GM12873 (cell line): ENCODE measurements at regions not wholly inside any gene's neighbourhood (a gene's known extent, or its start where the extent isn't known, plus 50 kb on each side); places are given as distances from the start of the nearest gene placed in this dataset.

Source experiments
- TF ChIP-seq, protein P1 (sequence below): IDR thresholded peaks from 2 replicates; pipeline ENCODE4 v1.5.1; 2012; ENCODE audit warnings: low read depth, mild to moderate bottlenecking, moderate library complexity, low read length, control low read depth; ENCODE audit not compliant: insufficient read depth; ENCODE audit errors: missing control alignments

DNA sequence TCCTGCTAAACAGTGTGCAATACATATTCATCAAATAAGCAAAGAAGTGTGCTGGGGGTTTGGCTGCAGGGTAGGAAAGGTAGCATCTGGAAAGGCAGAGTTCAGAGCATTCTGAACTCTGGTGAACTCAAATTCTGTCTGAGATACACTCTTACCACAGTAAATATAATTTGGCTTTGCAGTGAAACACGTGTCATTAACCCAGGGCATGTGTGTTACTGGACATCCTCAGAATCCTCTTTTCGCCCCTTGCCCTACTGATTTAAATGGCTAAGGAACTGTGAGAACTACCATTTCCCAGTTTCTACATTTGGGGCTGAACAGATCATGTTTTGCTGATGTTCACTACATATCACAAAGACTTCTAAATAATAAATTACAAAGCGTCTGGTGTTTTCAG is 562.8 kb upstream of the SGCG start:
- TF ChIP-seq, protein P1, sequence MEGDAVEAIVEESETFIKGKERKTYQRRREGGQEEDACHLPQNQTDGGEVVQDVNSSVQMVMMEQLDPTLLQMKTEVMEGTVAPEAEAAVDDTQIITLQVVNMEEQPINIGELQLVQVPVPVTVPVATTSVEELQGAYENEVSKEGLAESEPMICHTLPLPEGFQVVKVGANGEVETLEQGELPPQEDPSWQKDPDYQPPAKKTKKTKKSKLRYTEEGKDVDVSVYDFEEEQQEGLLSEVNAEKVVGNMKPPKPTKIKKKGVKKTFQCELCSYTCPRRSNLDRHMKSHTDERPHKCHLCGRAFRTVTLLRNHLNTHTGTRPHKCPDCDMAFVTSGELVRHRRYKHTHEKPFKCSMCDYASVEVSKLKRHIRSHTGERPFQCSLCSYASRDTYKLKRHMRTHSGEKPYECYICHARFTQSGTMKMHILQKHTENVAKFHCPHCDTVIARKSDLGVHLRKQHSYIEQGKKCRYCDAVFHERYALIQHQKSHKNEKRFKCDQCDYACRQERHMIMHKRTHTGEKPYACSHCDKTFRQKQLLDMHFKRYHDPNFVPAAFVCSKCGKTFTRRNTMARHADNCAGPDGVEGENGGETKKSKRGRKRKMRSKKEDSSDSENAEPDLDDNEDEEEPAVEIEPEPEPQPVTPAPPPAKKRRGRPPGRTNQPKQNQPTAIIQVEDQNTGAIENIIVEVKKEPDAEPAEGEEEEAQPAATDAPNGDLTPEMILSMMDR = no peak

DNA sequence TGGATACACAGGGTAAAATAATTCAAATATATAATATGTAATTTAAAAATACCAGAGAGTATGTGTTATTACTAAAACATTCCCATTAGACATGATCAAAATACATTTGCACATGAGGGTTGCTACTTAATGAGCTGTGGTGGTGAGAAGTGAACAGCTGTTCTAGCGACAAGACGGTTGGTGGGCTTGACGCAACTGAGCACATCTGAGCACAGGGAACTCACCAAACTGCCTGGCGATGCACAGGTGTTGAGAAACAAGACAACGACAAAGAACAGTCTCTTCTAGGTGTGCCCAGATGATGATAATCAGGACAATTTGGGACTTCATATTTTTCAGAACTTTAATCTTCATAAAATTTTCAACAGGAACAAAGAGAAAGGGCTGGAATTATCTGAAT is 555.1 kb upstream of the SGCG start:
- TF ChIP-seq, protein P1 = no peak

DNA sequence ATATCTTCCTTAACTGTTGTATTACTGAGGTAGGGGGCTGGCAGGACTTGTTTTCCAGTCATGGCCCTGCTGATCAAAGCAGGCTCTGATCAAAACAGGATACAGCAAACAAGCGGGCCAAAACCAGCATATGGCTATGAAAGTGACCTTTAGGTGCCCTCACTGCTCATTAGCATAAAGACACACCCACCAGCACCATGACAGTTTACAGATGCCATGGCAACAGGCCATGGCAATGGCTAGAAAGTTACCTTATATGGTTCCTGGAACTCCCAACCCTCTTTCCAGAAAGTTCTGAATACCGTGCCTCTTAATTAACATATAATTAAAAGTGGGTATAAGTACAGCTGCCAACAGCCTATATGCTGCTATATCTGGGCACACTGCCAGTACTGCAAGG is 551.4 kb upstream of the SGCG start:
- TF ChIP-seq, protein P1 = no peak

DNA sequence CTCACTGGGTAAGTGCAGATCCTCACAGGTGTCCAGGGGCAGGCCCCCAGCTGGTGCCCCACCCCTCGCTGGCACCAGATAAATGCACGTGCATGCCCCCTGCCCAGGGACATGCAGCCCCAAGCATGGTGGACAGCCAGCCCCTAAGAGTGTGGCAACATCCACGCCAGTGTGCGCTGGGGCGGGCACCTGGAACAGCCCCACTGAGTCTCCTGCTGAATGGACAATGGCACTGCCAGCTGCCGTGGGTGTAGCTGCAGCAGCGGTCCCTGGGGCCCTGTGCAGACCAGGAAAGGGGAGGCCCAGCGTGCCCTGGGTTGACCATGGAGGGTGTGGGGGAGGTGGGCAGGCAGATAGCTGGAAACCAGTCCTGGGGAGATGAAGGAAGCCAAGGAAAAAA is 538.7 kb upstream of the SGCG start:
- TF ChIP-seq, protein P1 = no peak

DNA sequence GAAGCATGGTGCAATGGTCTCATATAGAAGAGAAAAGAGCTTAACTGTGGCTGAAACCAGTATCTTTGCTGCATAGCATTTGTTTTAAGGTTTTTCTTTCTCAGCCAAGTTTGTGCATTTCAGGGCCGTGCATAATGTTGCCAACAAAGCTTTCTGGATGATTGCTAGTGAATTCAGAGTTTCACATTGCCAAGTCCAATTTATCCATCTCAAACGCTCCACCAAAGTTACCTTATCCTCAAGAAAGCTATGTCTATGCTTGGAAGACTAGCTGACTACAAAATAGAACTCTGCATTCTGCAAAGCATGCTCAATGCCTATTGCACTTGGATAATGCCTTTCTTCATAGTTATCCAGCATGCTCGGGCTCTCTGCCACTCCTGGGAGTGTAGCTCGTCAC is 535.8 kb upstream of the SGCG start:
- TF ChIP-seq, protein P1 = no peak

DNA sequence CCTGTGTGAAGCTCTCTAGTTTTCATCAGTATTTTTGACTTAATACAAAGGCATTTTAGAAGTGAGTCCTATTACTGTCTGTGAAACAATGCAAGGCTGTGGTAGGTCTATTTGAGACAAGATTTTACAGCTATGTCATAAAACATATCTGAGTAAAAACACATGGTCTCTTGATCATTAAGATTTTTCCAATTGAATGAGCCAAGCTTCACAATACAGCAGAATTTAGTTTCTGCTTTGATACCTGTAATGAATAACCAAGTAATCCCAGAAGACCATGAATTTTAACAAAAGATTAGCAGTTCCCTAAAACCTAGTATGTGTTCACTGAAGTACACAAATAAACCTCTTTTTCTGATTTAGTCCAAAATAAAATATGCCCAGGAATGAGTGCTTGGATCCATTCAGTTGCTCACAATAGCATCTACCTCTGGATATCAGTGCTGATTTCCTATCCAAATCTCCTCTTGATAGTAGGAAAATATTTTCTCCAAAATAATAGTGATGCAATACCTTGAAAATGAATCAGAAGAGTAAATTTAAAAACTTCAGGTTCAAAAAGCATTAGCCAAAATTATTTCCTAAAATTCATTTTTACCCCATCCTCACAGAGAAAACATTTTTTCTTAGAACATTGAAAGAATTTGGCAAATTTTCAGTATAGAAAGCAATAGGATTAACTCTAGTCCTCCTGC is 533.5 kb upstream of the SGCG start:
- TF ChIP-seq, protein P1 = no peak

DNA sequence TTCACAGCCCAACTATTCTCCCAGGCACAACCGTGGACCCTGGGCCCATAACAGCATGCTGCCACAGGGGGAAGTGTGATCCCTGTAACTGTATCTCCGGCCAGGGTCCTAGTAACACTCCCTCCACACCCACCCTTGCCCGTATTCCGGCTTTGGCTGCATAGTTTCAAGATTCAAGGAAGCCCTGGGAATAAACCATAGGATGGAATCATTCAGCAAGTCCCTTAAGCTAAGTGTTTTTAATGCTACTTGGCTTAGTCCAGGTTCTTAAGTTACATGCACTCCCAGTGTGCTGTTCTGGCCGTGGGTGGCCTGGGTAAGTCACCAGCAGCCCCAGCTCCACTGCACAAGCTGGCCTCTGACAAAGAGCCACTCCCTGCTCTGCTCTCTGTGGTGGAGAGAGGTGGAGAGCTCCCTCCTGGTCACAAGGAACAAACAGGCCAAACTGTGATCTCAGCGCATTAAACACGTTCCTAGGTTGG is 532.4 kb upstream of the SGCG start:
- TF ChIP-seq, protein P1 = no peak
